ENCODE measurements at regions not wholly inside any gene's neighbourhood (a gene's known extent, or its start where the extent isn't known, plus 50 kb on each side); places are given as distances from the start of the nearest gene placed in this dataset.

GRCh38 chr11:19365743-19366410, 125.1 kb upstream of the E2F8 start:
- H3K4me3 ChIP-seq (replicated peaks; ENCODE audit: insufficient read depth, low read length): no peak overlapping the region
- TF ChIP-seq SPI1 (IDR thresholded peaks at IDR 0.05; ENCODE audit: borderline replicate concordance, low read depth): no peak
- no peak for TF ChIP-seq GABPA (IDR thresholded peaks at IDR 0.05; ENCODE audit: low read depth)
- TF ChIP-seq CTCF (IDR thresholded peaks at IDR 0.05; ENCODE audit: insufficient read depth, low read length): no peak
- no peak for TF ChIP-seq POLR2AphosphoS5 (IDR thresholded peaks at IDR 0.05; ENCODE audit: low read depth)
- TF ChIP-seq REST (IDR thresholded peaks at IDR 0.05; ENCODE audit: insufficient replicate concordance, low read depth): no peak
- no peak for DNase-seq (ENCODE audit: low read depth in 1 of 2, low spot score in 1 of 2)
- peaks cover 7% of the 10 kb centered on the region for H3K27me3 ChIP-seq (ENCODE audit: insufficient read depth, poor library complexity, severe bottlenecking)
- no peak overlapping the region for H3K27ac ChIP-seq (replicated peaks)

- no peak for DNase-seq (ENCODE audit: low read depth in 1 of 2, low spot score in 1 of 2)
- H3K27ac ChIP-seq (replicated peaks): no peak overlapping the region
These were observed 118.7 kb upstream of the E2F8 start for GRCh38 chr11:19359221-19360000.

More at GRCh38 chr11:19359221-19360000, 118.7 kb upstream of the E2F8 start:
- H3K27me3 ChIP-seq (ENCODE audit: insufficient read depth, poor library complexity, severe bottlenecking): no peaks in the 10 kb centered on the region
- TF ChIP-seq GABPA (IDR thresholded peaks at IDR 0.05; ENCODE audit: low read depth): no peak
- TF ChIP-seq CTCF (IDR thresholded peaks at IDR 0.05; ENCODE audit: insufficient read depth, low read length): no peak
- TF ChIP-seq SPI1 (IDR thresholded peaks at IDR 0.05; ENCODE audit: borderline replicate concordance, low read depth): no peak
- no peak for TF ChIP-seq REST (IDR thresholded peaks at IDR 0.05; ENCODE audit: insufficient replicate concordance, low read depth)
- TF ChIP-seq POLR2AphosphoS5 (IDR thresholded peaks at IDR 0.05; ENCODE audit: low read depth): no peak
- H3K4me3 ChIP-seq (replicated peaks; ENCODE audit: insufficient read depth, low read length): no peak overlapping the region

Measured in HL-60 (cell line).